ENCODE measurements at regions not wholly inside any gene's neighbourhood (a gene's known extent, or its start where the extent isn't known, plus 50 kb on each side); places are given as distances from the start of the nearest gene placed in this dataset.
A peak's percentile ranks its signal among the peaks of the same experiment; 100 is the strongest.

GRCh38 chr14:104368751-104369100 is 210.8 kb upstream of the C14orf180 start:
- intact Hi-C loops (cut with DNase I), result no loop called here
- Histone ChIP-seq H3K9me3 (no peaks in the 10 kb centered on the region), H3K4me1 (replicated peaks) (no peaks in the 10 kb centered on the region), H3K4me3 (no peak overlapping the region), H3K27ac (no peak overlapping the region), H3K36me3 (no peaks in the 10 kb centered on the region), H3K27me3 (replicated peaks; ENCODE audit: insufficient read depth) (peaks cover 13% of the 10 kb centered on the region)
- no peak for DNase-seq (ENCODE audit: low spot score)
- no peak for TF ChIP-seq POLR2AphosphoS5 (IDR thresholded peaks at IDR 0.05)
- no peak for TF ChIP-seq POLR2A (IDR thresholded peaks at IDR 0.05)
- TF ChIP-seq CTCF (IDR thresholded peaks at IDR 0.05), result no peak
- no CpG with 5 or more reads among the region's 9 CpGs for WGBS

GRCh38 chr14:104369208-104369607 is 210.4 kb upstream of the C14orf180 start:
- Histone ChIP-seq H3K4me1 (replicated peaks) (no peaks in the 10 kb centered on the region), H3K27me3 (replicated peaks; ENCODE audit: insufficient read depth) (peaks cover 13% of the 10 kb centered on the region), H3K36me3 (no peaks in the 10 kb centered on the region), H3K9me3 (no peaks in the 10 kb centered on the region), H3K4me3 (no peak overlapping the region), H3K27ac (no peak overlapping the region)
- 60% methylated on average over 8 of the region's 8 CpGs for WGBS
- TF ChIP-seq CTCF (IDR thresholded peaks at IDR 0.05), result no peak
- no peak for TF ChIP-seq POLR2A (IDR thresholded peaks at IDR 0.05)
- no peak for TF ChIP-seq POLR2AphosphoS5 (IDR thresholded peaks at IDR 0.05)
- intact Hi-C loops (cut with DNase I), result no loop called here
- no peak for DNase-seq (ENCODE audit: low spot score)

GRCh38 chr14:104370256-104370870 is 209.2 kb upstream of the C14orf180 start:
- intact Hi-C loops (cut with DNase I), result loop anchor here (10.0 kb wide), 1 partner anchor 236 kb away; the partner anchor contains the start of gene KIF26A
- peak in 3 of 4 experiments; percentile 30 to 66 (median 39) for TF ChIP-seq CTCF (IDR thresholded peaks at IDR 0.05)
- no peak for TF ChIP-seq POLR2AphosphoS5 (IDR thresholded peaks at IDR 0.05)
- WGBS, result 51% methylated on average over 22 of the region's 22 CpGs
- H3K27ac ChIP-seq, result no peak overlapping the region
- DNase-seq (ENCODE audit: low spot score), result peak; percentile 16
- H3K9me3 ChIP-seq, result no peaks in the 10 kb centered on the region
- no peak overlapping the region for H3K4me3 ChIP-seq
- peaks cover 13% of the 10 kb centered on the region for H3K27me3 ChIP-seq (replicated peaks; ENCODE audit: insufficient read depth)
- no peaks in the 10 kb centered on the region for H3K36me3 ChIP-seq
- H3K4me1 ChIP-seq (replicated peaks), result no peaks in the 10 kb centered on the region

- Histone ChIP-seq H3K36me3 (no peaks in the 10 kb centered on the region), H3K9me3 (no peaks in the 10 kb centered on the region), H3K4me1 (replicated peaks) (no peaks in the 10 kb centered on the region), H3K4me3 (no peak overlapping the region), H3K27me3 (replicated peaks; ENCODE audit: insufficient read depth) (peaks cover 13% of the 10 kb centered on the region), H3K27ac (no peak overlapping the region)
- 81% methylated on average over 15 of the region's 15 CpGs for WGBS
- intact Hi-C loops (cut with DNase I), result loop anchor here (10.0 kb wide), 1 partner anchor 236 kb away; the partner anchor contains the start of gene KIF26A
- TF ChIP-seq POLR2A (IDR thresholded peaks at IDR 0.05) (no peak), POLR2AphosphoS5 (IDR thresholded peaks at IDR 0.05) (no peak), CTCF (IDR thresholded peaks at IDR 0.05) (no peak)
- no peak for DNase-seq (ENCODE audit: low spot score)
Measured at GRCh38 chr14:104371031-104371430, 208.5 kb upstream of the C14orf180 start.

- Histone ChIP-seq H3K27me3 (replicated peaks; ENCODE audit: insufficient read depth) (peaks cover 13% of the 10 kb centered on the region), H3K27ac (no peak overlapping the region), H3K4me3 (no peak overlapping the region), H3K9me3 (no peaks in the 10 kb centered on the region), H3K36me3 (no peaks in the 10 kb centered on the region), H3K4me1 (replicated peaks) (no peaks in the 10 kb centered on the region)
- 82% methylated on average over 6 of the region's 6 CpGs for WGBS
- no peak for TF ChIP-seq POLR2AphosphoS5 (IDR thresholded peaks at IDR 0.05)
- no peak for TF ChIP-seq POLR2A (IDR thresholded peaks at IDR 0.05)
- no peak for TF ChIP-seq CTCF (IDR thresholded peaks at IDR 0.05)
- intact Hi-C loops (cut with DNase I), result loop anchor here (10.0 kb wide), 1 partner anchor 237 kb away; the partner anchor contains the start of gene KIF26A
- DNase-seq (ENCODE audit: low spot score), result no peak
Measured at GRCh38 chr14:104371917-104372316, 207.6 kb upstream of the C14orf180 start.
